GM18505 (cell line): ENCODE measurements at regions not wholly inside any gene's neighbourhood (a gene's known extent, or its start where the extent isn't known, plus 50 kb on each side); places are given as distances from the start of the nearest gene placed in this dataset.

Experiments used
- ATAC-seq: cut with Tn5 transposase; IDR thresholded peaks from one replicate; pipeline ENCODE4 v1.9.1; 2021; ENCODE audit not compliant: unreplicated experiment
- POLR2A ChIP-seq: IDR thresholded peaks from 4 replicates; pipeline ENCODE4 v1.6.1; 2011; ENCODE audit warnings: borderline replicate concordance; ENCODE audit not compliant: insufficient read depth, insufficient read length; ENCODE audit errors: extremely low read depth

DNA sequence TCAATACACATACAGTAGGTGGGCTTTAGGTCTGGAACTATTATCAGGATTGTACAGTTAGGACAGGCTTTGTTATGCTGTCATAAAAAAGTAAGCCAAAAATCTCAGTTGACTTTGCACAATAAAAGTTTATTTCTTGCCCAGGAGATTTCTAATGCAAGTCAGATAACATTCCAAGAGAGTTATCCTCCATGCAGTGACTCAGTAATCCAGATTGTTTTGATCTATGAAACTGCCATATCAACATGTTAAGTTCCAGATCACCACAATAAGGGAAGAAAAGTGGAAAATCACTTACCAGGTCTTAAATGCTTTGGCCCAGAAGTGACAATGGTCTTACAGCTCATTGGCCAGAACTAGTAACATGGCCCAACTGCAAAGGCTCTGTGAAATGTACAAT, 636.2 kb upstream of the KLF12 start:
- ATAC-seq: no peak
- TF ChIP-seq POLR2A: no peak

DNA sequence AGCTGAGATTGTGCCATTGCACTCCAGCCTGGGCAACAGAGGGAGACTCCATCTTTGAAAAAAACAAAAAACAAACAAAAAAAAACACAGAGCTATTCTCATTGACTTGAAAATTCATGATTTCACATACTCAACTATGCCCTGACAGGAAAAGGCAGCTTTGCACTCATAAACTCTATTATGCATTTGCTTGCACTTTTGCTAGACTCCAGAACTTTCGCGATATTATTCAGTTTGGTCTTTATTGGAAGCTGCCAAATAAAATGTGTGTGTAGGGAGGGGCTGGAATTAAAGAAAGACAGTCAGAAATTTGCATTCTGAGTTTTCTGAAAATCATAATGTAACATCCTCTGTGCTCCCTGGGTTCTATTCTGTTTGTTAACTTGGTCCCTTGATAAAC, 635.1 kb upstream of the KLF12 start:
- no peak for TF ChIP-seq POLR2A
- no peak for ATAC-seq

DNA sequence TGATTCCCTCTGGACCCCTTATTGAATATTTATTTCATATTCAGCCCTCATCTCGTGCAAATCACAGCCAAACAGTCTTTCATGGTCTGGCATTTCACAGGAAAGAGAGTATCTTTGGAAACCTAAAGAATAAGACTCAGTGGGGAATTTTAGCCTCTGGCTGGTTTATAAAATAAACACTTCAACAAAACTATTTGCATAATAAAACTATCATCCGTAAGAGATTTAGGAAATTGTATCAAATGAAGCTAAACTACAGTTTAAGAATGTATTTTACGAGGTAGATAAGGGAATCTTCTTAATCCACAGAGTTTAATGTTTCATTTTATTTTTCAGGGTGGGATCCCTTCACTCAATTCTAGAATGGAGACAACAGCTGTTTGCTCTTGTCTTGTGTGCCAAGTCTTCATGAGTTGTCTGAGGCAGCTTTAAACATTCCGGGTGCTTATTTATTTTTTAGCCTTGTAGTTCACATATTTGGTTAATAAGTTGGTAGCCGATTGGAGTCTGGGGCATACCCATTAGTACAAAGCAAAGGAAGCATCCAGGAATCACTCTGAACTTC, 634.4 kb upstream of the KLF12 start:
- TF ChIP-seq POLR2A: no peak

DNA sequence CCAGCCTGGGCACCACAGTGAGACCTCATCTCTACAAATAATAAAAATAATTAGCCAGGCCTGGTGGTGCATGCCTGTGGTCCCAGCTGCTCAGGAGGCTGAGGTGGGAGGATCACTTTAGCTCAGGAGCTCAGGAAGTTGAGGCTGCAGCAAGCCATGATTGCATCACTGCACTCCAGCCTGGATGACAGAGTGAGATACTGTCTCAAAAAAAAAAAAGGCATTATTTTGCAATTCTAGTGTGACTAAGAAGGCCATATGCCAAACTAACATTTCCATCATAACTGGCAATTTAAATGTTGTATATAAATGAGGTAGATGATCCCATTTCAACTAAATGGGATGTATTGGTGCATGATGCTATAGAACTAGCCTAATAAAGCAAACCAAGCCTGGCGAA, 632.8 kb upstream of the KLF12 start:
- no peak for ATAC-seq
- no peak for TF ChIP-seq POLR2A

More for the DNA sequence above, 634.4 kb upstream of the KLF12 start:
- no peak for ATAC-seq

DNA sequence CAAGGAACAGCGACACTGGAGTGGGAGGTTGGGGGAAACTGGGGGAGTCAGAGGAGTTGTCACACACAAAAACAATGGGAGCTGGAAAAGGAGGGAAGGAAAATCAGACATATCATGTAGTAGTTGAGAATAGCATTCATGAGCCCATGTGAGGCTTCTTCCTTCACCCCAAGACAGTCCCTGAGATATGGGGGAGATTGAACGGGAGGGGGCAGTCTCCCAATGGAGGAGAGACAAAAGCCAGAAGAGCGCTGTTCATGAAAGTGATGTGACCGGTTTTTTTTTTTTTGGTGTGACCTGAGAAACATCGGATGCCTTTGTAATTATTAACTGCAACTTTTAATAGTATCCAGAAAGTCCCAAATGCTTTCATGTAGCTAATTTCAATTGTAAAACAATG, 631.8 kb upstream of the KLF12 start:
- ATAC-seq: no peak
- TF ChIP-seq POLR2A: no peak

DNA sequence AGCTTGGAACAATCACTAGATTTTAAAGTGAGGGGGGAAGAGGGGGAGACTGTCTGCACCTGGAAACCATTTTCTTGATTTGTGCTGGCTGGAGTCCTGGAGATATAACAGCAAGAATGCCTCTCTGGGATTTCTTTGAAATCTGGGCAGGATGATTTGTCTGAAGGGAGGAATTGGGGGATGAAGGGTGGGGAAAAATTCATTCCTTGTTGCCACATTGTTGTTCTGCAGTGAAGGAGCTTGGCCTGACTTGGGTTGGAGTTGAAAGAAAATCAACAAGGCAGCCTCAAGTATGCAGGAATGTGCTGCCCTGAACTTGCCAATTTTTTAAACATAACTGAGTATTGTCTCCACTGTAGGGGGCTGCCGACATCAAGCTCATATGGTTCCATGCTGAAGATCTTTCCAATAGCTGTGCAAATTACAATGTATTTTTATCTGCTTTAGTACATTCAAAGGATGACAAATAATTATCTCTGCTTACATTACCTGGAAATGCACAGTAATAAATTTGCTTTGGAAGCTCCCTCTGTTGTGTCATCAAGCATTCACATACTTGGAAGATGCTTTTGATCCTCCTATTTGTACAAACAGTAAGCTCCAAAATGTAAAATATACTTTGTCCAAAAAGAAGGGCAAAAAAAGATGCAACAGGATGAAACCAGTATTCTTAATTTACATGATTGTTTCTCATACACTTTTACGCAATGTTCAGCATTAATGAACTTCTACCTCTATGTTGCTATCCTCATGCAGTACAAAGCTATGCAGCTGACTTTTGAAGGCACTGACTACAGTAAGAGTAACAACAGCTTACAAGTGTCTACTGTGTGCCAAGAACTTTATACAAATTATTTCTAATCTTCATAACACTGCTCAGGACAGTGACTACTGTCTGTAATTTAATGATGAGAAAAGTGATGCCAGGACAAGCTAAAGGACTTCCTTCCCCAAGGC, 627.9 kb upstream of the KLF12 start:
- TF ChIP-seq POLR2A: no peak
- no peak for ATAC-seq

DNA sequence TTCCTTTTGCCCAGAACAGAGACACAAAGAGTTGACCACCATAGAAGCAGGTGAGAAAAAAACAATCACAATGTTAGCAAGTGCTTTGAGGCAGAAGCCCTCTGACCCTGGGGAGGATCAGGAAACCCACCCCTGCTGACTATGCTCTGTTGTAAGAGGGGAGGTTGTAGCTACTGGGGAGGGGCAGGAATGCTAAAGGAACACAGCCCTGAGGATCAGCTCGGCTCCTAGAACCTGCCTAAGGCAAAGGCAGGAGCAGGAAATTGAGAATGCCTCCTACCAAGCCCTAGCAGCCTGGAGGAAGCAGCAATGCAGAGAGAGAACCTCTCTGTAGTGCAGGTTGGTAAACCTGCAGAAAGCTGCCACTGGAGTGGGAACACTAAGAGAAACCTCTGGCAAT, 624.0 kb upstream of the KLF12 start:
- no peak for TF ChIP-seq POLR2A
- ATAC-seq: no peak

DNA sequence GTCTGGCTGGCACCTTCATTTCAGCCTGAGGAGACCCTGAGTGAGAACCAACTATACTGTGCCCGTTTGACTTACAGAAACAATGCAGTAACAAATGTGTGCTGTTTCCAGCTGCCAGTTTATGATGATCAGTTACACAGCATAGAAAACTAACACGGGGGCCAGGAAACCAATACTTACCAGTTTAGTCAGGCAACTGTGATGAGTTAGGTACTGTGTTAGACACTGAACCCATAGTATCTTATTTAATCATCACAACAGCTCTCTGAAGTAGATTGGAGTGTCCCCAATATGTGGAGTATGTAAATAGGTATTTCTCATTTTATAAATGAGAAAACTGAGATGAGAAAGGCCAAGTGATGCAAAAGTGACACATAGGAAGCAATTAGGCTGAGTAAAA, 620.9 kb upstream of the KLF12 start:
- TF ChIP-seq POLR2A: no peak
- ATAC-seq: no peak

DNA sequence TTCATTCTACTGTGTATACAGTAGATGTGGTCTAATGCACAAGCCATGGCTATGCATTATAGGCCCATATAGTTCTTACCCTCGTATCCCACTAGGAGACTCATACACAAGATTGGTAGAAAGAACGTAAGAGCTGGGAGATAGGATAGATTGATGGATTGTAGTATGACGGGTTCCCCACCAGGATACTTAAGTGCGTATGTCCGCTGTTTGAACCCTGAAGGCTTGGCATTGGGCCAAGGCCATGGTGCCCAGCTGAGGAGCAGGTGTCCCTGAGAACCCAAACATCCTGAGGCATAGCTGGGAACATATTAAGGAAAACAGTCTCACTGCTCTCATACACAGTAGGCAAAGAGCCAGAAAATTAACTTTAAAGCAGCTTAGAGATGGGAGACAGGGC, 617.5 kb upstream of the KLF12 start:
- no peak for ATAC-seq
- no peak for TF ChIP-seq POLR2A

DNA sequence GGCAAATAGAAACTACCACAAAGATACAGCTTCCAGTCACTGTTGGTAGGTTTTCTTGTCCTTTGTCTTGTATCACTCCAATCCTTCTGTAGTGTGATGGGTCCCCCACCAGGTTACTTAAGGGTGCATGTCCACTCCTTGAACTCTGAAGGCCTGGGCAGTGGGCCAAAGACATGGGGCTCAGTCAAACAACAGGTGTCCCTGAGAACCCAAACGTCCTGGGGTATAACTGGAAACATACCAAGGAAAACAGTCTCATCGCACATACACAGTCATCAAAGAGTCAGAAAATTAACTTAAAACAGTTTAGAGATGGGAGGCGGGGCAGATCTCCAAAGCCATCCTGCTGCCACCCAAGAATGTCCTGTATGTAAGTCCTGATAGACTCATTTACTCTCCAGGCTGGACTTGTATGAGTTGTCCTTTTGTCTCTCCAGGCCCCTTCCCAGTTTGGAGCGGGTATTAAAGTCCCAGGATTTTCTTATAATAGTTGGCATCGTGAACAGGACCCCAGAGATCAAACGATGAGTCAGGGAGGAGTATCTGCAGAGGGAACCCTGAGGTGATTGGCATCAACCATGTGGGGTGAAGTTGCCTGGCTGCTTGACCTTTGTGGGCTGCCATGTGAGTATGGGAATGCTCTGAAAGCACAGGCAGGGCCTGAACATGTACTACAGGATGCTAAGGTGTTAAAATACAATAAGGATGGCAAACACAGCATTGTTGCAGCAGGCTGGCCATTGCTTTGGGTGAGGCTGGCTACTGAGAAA, 613.2 kb upstream of the KLF12 start:
- TF ChIP-seq POLR2A: no peak
- no peak for ATAC-seq

DNA sequence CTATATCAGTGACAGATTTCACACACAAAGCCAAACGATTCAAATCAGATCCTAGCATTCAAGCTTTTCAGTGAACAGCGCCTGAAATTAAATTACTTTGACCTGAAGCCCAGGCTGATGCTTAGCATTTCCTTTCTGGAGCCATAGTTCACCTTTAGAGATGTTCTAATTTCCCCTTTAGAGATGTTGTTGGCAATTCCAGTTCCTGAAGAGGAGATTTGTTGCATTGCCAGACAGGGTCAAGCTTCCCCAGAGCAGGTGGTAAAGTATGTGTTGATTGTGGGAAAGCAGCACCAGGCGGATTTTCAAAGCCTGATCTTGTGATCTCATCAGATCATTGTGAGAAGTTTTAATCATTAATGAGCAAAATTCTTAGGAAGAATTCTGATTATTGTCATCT, 609.8 kb upstream of the KLF12 start:
- TF ChIP-seq POLR2A: no peak
- ATAC-seq: no peak

DNA sequence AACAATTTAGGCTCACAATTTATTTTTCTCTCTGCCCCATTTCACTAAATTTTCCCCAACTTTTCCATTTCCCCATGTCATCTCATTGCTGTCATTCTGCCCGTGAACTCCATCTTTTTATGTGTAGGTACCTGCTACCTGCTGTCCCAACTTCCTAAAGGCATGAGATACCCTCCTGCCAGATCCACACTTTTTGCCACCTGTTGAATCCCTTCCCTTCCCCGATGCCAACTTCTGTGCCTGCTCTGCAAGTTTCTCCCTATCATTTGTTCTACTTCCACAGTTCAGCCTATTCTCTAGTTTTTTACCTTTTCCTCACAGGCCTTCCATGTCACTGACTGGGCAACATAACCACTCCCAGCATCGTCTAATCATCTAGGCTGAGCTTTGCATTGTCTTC, 607.5 kb upstream of the KLF12 start:
- TF ChIP-seq POLR2A: no peak
- ATAC-seq: no peak

DNA sequence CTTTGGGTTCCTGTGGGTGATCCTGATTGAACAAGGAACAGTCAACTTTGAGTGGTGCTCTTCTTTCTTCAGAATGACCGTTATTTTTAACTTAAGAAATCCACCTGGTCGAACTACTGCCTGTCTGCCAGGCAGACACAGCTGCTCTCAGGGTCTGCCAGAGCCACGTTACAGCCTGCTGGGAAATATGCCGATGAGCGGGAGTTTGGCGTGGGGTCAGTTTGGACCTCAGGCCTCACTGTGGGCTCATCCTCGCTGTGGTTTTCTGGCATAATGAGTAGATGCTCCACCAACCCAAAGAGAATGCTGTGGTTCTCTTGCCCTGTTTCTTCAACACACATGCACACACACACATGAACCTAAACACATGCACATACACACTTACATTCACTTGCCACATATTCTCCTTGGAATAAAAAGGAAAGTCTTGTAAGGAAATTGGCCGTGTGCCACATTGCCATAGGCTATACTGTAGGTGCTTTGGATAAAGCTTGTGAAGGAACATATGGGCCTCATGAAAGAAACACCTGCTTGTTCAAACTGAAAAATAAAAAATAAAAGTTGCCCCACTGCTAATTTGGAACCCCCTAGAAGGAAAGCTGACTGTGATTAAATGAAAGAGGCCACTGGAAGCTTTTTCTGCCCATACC, 598.7 kb upstream of the KLF12 start:
- TF ChIP-seq POLR2A: no peak

More for the DNA sequence above, 598.7 kb upstream of the KLF12 start:
- no peak for ATAC-seq
